Dermis microvascular lymphatic vessel endothelial cell (primary cell): ENCODE measurements at regions not wholly inside any gene's neighbourhood (a gene's known extent, or its start where the extent isn't known, plus 50 kb on each side); places are given as distances from the start of the nearest gene placed in this dataset.
A peak's percentile ranks its signal among the peaks of the same experiment; 100 is the strongest.

ENCODE experiments used
- DNase-seq, 2 donors: peaks; one replicate each; pipeline versions ENCODE4 v3.0.0 to v3.0.0-alpha.2; 2010; ENCODE audit warnings: low read depth in 2 of 2

DNA sequence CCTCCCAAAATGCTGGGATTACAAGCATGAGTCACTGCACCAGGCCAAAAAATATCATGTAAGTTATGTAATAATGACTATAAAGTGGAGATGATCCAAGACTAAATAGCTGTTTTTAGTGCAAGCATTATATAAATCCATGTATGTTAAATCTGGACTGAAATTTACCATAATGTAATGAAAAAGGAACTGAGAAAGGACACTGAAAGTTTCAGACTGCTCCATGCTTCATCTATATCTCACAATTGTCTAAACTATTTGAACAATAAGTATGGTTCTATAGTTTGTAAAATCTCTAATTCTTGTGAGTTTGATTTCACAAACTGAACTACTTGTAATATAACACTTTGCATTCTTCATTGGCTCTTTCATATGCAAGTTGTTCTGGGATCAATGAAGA is 2299.5 kb downstream of the PCDH9 start:
- no peak for DNase-seq

DNA sequence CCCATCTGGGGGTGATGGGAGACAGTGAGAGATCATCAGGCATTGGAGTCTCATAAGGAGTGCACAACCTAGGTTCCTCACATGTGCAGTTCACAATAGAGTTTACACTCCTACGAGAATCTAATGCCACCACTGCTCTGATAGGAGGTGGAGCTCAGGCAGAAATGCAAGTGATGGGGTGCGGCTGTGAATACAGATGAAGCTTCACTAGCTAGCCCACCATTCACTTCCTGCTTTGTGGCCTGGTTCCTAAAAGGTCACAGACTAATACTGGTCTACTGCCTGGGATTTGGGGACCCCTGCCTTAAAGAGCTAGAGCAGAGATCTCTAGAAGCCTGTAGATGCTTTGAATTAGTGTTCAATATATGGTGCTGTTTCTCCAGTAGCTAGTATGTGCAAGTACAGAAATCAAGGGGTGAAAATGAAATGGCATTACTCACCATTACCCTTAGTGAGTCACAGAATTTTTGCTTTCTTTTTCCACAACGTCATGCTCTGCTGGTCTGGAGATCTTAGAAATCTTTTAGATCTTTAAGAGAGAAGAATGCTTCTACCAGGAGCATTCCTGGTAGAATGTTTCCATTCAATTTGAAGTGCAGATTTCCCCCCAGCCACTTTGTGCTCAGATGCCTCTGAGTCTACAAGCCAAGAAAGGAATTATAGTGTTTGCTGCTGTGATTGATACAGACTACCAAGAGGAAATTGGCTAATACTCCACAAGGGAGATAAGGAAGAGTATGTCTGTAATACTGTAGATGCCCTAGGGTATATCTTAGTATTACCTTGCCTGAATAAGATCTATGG is 2301.2 kb downstream of the PCDH9 start:
- DNase-seq, result peak; percentile 2 to 70

DNA sequence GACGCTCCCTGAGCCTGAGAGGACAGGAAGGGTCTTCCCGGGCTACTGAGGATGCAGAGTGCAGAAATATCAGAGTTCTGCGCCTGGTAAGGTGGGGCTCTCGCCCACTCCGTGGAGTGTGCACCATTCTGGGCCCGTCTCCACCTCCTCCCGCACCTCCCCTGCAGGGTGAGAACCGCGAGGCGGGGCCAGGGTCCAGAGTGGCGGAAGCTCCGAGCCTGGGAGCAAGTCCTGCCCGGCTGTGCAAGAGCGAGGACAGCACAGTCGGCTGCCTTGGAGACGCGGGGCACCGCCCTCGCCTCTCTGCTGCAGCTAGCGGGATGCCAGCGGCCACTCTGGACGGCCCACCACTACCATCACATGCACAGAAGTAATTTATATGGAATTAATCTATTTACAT is 2304.4 kb downstream of the PCDH9 start:
- DNase-seq, result no peak

DNA sequence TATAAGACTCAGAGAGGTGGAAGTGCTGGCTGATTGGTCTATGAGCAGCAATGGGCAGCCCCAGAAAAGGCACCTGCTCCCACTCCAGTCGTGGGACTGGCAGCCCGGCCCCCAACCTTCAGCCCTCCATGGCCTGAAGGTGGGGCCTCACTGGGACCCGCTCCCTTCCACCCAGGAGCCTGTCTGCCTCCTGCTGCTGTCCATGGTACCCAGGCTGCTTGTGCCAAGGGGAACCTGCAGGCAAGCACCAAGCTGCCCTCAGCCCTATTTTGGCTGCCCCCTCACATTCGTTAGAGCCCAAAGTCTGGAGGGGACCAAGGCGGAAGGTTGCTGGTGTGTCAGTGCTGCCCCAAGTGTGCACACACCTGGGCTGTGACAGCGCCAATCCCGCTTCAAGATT is 2304.9 kb downstream of the PCDH9 start:
- peak in 1 of 2 donors; percentile 15 for DNase-seq

DNA sequence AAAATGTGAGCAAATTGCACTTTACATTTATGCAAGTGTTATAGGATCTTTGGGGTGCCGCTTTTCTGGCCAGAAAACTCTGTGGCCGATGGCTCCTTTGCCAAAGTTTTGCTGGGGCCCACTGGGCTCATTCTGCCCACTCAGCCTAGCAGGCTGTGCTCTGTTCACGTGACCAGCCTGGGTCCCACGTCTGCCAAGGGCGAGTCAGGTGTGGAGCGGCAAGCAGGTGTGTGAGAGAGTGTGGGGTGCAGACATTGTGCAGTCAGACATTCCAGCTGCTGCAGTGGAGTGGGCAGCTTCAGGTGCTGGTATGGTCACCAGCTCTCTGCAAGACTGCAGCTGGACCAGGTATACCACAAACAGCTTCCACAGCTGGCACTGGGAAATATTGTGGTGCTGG is 2305.7 kb downstream of the PCDH9 start:
- DNase-seq, result no peak

DNA sequence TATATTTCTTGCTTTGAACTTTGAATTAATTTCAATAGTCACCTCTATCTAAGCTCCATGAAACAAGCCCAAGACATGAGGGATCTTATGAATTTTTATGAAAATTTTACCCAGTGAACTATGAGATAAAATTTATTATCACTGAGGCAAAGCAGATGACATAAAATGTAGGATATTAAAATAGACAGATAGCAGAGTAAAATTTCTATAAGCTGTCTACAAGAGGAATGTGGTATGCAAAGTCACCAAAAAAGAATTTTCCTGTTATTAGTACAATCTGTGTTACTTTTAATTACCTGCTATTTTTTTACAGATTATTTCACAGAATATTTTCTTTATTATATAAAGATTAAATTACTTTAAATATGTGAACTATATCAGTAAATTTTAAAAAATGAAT is 2312.6 kb downstream of the PCDH9 start:
- DNase-seq, result no peak

DNA sequence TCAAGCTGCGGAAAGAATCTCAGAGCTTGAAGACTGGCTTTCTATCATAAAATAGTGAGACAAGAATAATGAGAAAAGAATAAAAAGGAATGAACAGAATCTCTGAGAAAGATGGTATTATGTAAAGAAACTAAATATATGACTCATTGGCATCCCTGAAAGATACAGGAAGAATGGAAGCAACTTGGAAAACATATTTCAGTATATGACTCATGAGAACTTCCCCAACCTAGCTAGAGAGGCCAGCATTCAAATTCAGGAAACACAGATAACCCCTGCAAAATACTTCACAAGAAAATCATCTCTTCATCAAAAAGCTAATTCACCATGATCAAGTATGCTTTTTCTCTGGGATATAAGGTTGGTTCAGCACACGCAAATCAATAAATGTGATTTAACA is 2318.0 kb downstream of the PCDH9 start:
- peak; percentile 58 to 88 for DNase-seq

DNA sequence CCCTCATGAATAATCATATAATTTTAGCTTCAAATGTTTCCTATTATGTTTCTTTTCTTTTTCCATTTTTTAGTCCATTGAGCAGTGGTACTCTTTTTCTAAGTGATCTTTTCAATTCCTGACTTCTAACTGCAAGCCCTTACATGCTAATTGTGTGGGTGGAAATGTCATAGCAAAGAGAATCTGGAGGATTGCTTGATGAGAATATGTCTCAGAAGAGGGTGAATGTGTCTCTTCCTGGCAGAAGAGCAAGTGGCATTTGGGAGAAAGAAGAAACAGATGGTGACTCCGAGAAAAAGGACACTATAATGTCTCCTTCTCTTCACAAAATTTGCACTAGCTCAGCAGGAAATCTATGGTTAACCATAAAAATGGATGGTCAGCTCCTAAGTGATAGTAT is 2320.0 kb downstream of the PCDH9 start:
- no peak for DNase-seq

DNA sequence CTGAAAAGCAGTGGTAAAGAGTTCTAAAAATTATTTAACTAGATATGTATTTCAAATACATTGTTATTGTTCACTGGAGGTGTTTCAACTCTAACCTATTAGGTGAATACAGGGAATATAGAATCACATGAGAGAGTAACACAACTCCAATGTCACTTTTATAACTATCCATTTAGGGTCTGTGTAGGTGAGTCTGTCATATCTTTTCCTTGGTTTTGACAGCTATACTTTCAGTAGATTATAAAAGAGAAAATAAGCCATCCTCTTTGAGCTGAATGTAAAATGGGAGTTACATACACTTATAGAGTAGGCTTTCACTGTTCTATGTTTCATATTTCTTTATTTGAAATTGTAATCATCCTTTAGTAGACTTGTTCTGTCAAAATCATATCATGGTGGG is 2321.0 kb downstream of the PCDH9 start:
- no peak for DNase-seq

DNA sequence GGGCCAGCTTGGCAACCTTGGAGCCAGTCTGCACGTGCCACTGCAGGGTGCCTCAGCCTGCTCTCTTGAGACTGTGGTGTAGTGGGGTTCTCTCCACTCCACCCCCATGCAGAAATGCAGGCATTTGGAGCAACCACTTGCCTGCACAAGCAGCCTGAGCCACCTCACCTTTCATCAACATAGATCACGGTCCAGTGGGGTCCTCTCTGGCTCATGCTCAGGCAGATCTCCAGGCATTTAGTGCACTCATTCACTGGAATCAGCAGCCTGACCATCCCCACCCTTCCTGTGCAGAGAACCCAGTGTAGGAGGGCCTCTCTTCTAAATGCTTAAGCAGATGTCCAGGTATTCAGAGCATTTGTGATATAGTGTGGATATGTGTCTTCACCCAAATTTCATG is 2330.1 kb downstream of the PCDH9 start:
- no peak for DNase-seq

DNA sequence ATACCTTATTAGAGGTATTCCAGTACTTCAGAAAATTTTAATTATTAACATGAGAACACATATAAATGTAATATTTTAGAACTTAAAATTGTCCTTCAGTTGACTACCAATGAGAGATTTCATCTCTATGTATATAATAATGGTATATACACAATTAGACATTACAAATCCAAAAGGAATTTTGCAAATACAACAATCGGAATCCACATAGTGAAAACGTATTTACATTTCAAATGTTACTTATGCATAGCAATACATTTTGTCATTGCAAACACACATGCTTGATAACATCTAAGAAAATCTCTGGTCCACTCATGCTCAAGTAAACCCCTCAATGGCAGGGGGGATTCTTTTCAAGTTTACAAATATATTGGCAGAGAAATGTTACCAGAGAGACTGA is 2345.2 kb downstream of the PCDH9 start:
- no peak for DNase-seq

DNA sequence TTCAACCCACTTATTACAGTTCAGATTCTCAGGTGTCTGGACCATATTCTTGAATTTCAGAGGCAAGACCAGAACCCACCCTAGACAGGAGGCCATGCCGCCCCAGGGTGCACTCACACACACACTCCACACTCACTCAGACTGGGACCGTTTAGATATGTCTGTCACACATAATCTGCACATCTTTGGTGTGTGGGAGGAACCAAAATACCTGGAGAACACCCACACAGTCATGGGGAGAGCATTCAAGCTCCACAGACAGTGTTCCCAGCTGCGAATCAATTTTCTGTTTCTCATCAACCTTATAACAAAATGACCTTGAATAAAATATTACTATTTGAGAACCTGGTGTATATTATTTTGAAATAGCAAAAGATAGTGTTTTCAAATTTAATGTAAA is 2353.0 kb downstream of the PCDH9 start:
- no peak for DNase-seq

DNA sequence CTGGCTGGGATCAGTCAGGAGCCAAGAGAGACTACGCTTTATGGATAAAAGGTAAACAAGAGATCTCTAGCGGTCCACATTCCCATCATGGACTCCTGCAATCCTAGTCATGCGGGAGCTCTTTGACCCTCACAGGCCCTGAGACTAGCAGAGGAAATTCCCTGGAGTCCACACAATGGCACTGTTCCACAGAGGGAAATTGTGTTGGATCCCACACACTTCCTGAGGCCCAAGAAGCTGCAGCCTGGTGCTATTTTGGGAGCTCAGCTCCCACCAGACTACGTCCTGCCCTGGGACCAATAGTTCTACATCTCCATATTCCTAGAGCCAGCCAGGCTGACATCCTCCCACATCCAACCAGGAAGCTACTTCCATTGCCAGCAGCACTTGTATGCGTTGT is 2358.4 kb downstream of the PCDH9 start:
- peak; percentile 89 to 98 for DNase-seq

DNA sequence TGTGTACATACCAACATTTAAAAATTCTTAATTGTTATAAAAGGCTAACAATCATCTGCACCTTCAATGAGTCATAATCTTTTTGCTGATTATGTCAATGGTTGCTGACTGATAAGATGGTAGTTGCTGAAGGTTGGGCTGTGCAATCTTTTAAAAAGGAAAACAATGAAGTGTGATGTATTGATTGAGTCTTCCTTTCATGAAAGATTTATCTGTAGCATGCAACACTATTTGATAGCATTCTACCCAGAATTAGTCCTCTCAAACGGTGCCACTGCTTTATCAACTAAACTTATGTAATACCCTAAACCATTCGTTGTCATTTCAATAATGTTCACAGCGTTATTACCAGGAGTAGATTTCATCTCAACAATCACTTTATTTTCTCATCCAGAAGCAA is 2360.6 kb downstream of the PCDH9 start:
- peak in 1 of 2 donors; percentile 82 for DNase-seq

DNA sequence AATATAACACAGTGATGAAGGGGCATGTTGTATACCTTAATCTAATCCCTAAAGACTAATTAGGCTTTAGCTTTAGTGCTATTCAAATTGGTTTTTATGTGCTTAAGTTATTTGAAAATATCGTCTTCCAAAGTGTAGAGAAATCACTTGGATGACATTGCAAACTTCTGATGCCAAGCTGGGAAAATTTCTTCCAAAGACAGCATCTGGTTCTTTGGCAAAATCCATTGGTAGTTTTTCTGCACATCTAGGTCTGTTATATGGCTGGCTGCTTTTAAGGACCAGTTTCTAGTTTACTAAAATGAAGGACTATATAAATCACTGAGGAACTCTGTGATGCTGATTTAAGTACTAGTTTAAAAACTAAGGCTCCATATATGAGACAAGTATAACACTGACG is 2362.3 kb downstream of the PCDH9 start:
- no peak for DNase-seq

DNA sequence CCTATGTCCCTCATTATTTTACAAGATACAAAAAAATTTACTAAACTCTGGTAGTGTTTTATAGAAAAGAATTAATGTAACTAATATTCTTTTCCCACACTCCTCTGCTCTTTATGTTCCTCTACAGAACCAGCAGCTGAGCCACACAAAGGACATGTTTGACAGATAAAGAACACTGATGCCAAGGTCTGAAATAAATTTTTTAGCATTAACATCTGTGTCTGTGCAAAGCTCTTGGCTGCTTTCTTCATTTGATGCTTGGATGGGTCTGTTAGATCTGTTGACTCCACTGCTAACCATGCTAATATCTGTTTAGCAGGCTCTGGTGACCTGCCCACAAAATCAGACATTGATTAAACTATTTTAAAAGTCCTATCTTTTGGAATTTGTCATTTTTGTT is 2363.8 kb downstream of the PCDH9 start:
- no peak for DNase-seq

DNA sequence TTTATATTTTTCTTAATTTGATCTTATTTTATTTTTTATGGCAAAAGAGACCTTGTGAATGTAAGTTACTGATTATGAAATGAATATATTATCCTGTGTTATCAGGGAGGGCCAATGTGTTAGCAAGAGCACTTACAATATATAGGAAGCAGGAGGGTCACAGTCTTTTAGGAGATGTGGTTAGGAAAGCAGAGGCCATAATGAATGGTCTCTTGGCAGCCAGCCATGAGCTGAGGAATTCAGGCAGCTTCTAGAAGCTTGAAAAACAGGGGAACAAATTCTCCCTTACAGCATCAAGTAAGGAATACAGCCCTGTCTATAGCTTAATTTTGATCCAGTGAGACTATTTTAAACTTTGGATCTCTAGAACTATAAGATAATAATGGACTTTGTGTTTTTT is 2374.6 kb downstream of the PCDH9 start:
- peak in 1 of 2 donors; percentile 67 for DNase-seq

DNA sequence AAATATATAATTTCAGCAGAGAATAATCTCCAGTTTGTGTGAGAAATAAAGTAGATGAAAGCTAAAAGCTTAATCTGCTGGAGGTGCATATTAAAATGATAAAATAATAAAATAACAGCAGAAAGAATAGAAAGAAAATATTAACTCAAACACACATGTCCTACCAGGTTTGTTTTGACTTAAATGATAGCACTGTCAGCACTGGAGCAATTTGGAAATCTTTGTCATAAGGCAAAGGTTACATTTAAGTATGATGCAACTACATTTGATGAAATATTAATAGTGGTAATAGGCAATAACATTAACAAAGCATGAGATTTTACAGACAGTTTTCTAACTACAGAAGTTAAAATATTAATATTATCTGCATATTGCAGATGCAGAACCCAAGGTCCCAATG is 2380.1 kb downstream of the PCDH9 start:
- no peak for DNase-seq

DNA sequence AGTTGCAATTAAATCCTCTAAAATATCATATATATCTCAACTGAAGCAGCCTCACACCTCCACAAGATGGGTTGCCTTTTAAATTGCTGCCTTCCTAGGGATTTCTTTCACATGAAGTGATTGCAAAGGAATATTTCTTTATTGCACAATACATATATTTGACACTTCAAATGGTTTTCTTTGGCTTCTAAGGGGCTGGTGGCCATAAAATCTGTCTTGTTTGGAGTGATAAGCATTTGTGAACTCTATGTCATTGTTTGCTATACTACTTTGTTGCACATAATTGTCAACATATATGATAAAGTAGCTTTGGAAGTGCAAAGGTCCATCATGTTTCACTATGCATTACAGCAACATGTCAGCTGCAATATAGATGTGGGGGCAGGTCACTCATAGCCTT is 2380.9 kb downstream of the PCDH9 start:
- no peak for DNase-seq

DNA sequence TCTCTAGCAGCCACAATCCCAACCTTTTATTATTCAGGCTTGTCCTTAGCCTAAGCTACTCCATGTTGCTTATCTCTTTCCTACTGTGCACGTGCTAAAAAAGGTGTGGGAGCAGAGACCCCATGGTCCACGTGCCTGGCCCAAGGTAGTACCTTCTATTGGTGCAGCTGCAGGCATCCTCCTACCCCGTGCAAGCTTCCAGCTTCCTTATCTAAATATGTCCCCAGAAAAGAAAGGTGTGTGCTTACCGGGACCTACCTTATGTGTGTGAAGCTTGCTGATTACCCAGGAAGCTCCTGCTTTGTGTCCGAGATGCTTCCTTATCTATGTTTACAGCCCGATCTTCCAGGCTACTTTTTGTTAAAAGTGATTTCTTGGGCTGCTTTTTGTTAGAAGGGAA is 2382.4 kb downstream of the PCDH9 start:
- DNase-seq, result no peak

DNA sequence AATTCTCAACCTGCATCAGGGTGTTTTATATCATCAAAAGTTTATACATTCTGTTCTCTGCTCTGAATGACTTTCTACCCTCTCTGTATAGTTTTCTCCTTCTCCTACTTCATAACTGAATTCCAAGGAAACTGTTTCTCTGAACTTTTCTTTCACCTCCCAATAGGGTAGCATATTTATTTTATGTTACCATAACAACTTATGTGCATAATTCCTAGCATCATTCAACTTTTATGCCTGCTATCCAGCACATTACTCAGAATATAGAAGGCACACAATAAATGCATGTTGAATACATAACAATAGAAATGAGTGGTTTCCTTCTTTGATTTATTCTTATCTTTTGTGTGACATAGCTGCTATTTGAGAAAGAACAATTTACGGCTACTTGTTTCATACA is 2385.0 kb downstream of the PCDH9 start:
- DNase-seq, result no peak

DNA sequence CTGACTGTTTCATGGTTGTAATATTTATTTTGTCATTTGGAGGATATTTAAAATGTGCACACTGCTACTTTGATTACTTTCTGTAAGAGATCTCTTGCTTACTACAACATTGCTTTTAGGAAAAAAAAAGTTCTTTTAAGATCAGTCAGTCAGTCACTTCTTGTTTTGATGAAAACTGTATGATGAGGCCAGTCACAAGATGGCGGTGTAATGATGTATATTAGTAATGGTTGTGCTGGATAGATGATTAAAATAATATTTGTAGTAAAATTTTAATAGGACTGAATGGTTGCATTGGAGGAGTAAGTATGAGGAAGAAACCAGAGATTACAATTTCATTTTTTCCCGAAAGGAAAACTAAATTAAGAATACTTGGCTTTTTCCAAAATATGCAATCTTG is 2411.1 kb downstream of the PCDH9 start:
- DNase-seq, result peak in 1 of 2 donors; percentile 31

DNA sequence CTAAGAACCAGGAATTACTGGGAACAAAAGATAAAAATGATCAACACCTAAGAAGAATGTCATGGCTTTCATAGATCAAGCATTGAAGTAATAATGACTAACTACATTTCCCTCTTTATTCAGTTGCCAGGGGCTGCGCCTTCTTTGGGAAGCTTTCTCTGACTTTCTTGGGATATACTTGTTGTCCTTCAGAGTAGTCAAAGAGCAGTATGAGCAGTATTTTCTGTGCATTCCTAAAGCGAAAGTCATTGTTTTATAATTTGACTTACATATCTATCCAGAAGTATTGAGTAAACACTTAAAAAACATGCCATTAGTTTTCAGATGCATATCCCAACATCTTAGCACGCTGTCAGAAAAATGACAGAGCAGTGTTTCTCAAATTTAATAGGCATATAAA is 2412.4 kb downstream of the PCDH9 start:
- peak in 1 of 2 donors; percentile 2 for DNase-seq

DNA sequence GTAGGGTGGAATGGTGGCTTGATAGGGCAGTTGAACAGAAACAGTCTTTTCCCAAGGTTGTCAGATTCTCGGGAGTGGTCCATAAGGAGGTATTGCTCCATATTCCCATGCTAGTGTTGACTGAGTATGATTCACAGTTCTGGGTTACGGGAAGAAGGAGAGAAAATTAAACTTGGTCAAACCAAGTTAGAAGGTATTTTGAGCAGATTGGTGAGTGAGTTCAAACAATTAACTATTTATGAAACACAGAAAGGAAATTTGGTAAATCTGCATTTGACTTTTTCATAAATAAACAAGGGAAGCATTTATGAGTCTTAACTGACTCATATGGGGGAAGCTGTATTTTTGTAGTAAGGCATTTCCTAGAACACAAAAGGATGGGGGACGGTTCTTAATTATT is 2419.4 kb downstream of the PCDH9 start:
- peak in 1 of 2 donors; percentile 51 for DNase-seq
